HuH-7.5 (cell line): ENCODE measurements at regions not wholly inside any gene's neighbourhood (a gene's known extent, or its start where the extent isn't known, plus 50 kb on each side); places are given as distances from the start of the nearest gene placed in this dataset.
A peak's percentile ranks its signal among the peaks of the same experiment; 100 is the strongest.

Experiments
- DNase-seq: peaks from one replicate; pipeline ENCODE4 v3.0.0; 2011; ENCODE audit warnings: low spot score

DNA sequence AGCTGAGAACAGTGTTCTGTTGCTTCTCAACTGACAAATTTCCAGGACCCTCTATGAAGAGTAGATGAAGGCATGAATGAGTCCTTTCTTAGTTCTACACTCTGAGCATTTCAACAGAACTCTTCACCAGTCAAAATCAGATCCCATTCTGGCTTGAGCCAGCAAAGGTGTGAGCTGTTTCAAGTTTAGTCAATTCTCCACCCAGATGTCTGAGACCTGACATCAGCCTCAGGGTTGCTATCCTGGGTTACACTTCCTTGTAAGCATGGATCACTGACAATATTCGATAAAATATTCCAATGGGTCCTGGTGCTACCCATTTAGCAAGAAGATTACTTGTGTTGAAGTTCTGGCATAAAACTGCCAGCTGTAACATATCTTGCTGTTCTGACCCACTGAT, 97.6 kb upstream of the PPP2R3A start:
- DNase-seq: no peak

- no peak for DNase-seq
Observed at GRCh38 chr3:135868801-135869200, 96.7 kb upstream of the PPP2R3A start.

DNA sequence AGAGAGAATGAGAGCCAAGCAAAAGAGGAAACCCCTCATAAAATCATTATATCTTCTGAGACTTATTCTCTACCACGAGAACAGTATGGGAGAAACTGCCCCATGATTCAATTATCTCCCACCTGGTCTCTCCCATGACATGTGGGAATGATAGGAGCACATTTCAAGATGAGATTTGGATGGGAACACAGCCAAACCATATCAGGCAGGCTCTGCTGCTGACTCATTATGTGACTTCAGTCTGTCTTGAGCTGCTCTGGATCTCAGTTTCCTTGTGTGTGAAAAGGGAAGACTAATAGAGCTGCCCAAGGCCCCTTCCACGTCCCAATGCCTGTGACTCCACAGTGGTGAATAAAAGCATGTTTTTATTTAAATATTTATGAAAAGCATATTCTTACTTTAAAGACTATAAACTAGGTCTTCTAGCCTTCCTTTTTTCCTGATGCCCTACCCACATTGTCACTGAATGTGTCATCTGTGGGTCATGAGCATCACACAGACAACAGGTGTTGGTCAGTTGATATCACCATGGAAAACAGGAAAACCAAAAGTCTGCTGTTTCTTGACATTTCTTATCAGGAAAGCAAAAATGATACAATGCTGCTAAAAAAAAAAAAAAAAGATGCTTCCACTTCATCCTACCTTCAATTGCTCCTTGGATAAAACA, 96.0 kb upstream of the PPP2R3A start:
- no peak for DNase-seq

DNA sequence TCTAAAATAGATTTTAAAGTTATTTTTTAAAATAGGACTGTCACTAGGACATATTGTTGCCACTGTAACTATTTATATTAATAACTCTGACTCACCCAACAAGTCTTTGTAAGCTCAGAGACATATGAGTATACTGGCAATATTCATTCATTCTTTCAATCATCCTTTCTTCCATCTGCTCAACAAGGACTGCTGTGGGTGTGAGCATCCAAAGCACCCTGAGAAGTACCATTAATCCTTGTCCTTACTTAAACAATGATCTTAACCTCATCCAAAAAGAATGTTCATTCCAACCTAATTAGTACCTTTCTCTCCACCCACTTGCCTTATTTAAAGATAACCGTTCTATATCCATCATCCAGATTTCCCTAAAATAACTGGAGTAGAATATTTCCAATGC, 94.2 kb upstream of the PPP2R3A start:
- no peak for DNase-seq

GRCh38 chr3:135874035-135874434, 91.5 kb upstream of the PPP2R3A start:
- no peak for DNase-seq

GRCh38 chr3:135878501-135878900, 87.0 kb upstream of the PPP2R3A start:
- DNase-seq: no peak

GRCh38 chr3:135885885-135886284, 79.6 kb upstream of the PPP2R3A start:
- no peak for DNase-seq

DNA sequence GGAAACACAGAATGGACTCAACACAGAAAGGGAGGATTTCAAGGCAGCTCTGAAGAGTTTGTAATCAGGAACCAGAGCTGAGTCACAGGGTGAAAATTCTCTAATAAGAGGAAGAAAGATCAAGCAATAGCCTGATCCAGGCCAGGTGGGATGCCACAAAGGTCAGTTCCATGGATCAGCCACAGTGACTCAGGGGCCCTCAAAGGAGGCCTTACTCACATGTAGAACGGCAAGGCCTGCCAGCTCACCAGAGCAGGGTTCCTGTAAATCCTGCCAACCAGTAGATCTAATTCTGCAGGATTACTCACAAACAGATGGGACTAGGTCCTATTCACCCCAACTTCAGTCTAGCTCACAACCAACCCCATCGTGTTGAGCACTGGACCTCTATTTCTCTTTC, 78.3 kb upstream of the PPP2R3A start:
- no peak for DNase-seq

GRCh38 chr3:135889443-135889842, 76.1 kb upstream of the PPP2R3A start:
- no peak for DNase-seq

GRCh38 chr3:135891121-135891520, 74.4 kb upstream of the PPP2R3A start:
- no peak for DNase-seq

- DNase-seq: peak; percentile 20
Observed at GRCh38 chr3:135895106-135895733, 70.3 kb upstream of the PPP2R3A start.

DNA sequence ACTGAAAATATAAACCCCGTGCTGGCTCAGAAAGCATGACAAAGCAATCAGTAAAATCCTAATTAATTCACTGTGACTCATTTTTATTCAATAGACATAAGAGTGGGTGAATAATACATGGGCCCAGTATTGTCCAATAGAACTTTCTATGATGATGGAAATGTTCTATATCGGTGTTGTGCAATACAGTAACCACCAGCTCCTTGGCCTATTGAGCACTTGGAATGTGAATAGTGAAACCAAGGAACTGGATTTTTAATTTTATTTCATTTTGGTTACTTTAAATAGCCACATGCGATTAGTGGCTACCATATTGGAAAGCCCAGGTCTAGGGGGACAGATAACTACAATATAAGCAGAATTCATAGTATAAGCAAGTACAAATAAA, 69.8 kb upstream of the PPP2R3A start:
- DNase-seq: no peak

DNA sequence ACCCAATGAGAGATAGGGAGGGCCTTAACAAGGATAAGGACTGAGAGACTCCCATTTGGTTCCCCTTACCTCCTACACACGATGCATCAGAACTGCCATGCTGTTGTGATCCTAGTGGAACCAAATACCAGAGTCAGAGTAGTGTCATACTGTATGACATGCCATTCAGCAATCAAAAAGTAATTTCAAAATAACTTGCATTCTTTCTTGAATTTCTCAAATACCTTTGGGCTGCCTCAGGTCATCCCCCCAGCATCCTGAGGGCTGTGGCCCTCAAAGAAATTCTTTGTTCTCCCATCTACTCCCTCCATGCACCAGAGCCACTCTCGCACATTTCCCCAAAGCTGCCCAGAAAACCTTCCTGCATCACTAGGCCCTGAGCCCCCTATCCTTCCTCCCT, 68.9 kb upstream of the PPP2R3A start:
- no peak for DNase-seq

GRCh38 chr3:135897715-135898114, 67.8 kb upstream of the PPP2R3A start:
- DNase-seq: no peak

DNA sequence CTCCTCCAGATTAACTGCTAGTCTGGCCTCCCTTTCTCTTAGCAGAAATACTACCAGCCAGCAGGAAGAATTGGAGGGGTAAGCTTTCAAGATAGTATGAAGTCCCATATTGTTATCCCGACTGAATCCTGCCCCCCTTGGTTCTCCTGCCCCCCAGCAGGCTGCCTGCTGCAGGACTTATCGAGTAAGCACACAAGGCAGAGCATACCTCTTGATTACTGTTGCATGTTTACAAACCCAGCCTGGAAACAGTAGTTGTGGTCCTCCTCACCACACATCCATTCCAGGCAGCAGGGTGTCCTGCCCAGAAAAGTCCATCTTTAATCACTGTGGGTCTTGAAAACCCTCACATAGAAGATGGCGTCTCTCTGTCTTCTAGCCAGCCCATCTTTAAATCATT, 66.8 kb upstream of the PPP2R3A start:
- no peak for DNase-seq

DNA sequence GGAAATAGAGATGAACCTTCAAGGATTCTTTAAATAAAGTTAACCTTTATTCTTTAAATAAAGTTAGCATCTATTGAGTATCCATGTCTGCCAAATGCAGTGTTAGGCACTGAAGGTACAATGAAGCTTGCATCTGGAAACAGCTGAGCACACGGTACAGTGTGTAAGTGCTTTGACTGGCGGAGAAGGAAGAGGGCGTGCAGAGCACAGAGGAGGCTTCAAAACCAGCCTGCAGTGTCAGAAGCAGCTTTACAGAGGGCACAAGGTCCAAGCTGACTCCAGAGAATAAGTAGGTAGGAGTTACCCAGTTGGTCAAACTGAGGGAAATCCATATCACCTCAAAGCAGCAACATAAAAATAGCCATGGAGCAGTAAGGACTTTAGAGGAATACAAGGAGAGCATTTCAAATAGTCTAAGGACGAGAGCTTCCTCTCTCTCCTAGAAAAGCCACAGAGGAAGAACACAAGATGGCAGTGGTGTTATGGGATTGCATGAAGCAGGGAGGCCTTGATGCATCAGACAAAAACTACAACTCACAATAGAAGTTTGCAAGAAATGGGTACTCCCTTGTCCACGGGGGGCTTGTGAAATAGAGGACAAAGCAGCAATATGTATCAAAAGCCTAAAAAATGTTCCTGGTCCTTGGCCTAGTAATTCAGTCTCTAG, 60.3 kb upstream of the PPP2R3A start:
- DNase-seq: no peak

- no peak for DNase-seq
Observed at GRCh38 chr3:135907422-135908165, 57.9 kb upstream of the PPP2R3A start.

DNA sequence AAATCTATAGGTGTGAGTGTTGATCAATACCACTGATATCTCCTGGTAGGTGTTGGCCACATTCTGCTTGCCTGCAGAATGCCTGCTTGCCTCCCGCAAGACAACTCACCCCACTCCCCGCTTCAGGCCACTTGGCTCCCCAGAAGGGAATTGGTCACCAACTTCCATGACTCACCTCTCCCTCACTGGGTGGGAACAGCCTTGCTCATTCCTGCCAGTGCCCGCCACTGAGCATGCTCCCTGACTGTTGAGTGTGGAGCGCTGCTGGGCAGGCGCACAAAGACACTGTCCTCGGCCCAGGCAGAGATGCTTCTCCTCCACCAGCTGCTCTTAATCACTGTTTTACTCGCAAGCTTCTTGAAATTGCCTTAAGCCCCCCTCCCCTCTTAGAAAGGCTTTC, 57.3 kb upstream of the PPP2R3A start:
- DNase-seq: no peak

- DNase-seq: no peak
Observed at GRCh38 chr3:135908737-135909136, 56.8 kb upstream of the PPP2R3A start.

DNA sequence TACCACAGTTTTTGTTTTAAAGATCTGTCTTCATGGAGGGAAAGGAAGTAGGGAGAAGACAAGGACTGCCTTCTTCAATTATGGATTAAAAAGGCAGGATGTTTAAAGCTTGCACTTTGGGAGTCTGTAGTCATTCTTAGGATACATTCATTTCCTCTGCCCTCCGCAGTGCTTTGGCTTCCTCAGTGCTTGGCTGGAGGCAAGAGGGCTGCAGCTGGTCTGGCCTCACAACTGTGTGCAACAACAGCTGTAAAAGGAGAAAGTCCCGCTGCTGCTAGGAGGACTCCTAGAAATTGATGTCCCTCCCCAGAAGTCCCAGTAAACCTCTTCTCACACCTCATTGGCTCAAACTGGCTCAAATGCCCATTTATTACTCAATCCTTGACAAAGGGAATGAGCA, 54.4 kb upstream of the PPP2R3A start:
- no peak for DNase-seq

DNA sequence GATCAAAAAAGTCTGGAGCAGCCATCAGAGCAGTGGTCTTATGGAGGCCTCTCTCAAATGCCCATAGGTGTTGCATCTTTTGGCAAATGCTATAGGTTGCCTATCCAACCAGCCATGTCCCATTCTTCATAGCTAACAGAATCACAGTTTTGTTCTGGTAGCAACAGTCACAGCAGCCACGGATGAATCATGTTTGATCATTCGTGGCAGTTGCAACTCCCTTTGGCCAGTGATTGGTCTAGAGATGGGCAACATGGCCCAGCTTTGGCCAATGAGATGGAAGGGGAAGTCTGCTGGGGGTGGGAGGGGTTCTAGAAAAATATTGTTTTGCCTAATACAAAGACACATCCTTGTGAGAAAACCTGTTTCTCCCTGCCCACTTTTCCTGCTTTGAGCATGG, 50.3 kb upstream of the PPP2R3A start:
- no peak for DNase-seq
